CD4-positive, alpha-beta memory T cell (primary cell): ENCODE measurements at regions not wholly inside any gene's neighbourhood (a gene's known extent, or its start where the extent isn't known, plus 50 kb on each side); places are given as distances from the start of the nearest gene placed in this dataset.

Experiments used
- CTCF ChIA-PET: fragments of 350-600 bp; sonication (Branson Sonifier 250); formaldehyde crosslinking; loops from one replicate; lab custom pipeline; 2021; ENCODE audit warnings: inconsistent platforms; ENCODE audit not compliant: partially characterized antibody; lab: Charles Lee
- POLR2A ChIA-PET: fragments of 350-600 bp; sonication (Branson Sonifier 250); formaldehyde crosslinking; loops from one replicate; lab custom pipeline; 2021; ENCODE audit not compliant: partially characterized antibody; lab: Charles Lee
- DNase-seq, 5 donors: peaks; one replicate each; pipeline versions ENCODE4 v3.0.0 to v3.0.0-alpha.2; 2020 to 2022; ENCODE audit warnings: mixed read lengths in 1 of 5
- H3K27ac ChIP-seq: one replicate; pipeline ENCODE4 v1.7.0; 2013; ENCODE audit warnings: low read depth, low read length
- H3K27me3 ChIP-seq: 2 replicates; pipeline ENCODE4 v1.7.0; 2013; ENCODE audit warnings: mild to moderate bottlenecking, low read length, moderate library complexity; ENCODE audit not compliant: insufficient read depth
- H3K36me3 ChIP-seq: 2 replicates; pipeline ENCODE4 v1.7.0; 2013; ENCODE audit warnings: mild to moderate bottlenecking, low read length, moderate library complexity; ENCODE audit not compliant: insufficient read depth
- H3K4me1 ChIP-seq: 2 replicates; pipeline ENCODE4 v1.7.0; 2013; ENCODE audit warnings: mild to moderate bottlenecking, low read length, moderate library complexity; ENCODE audit not compliant: insufficient read depth
- H3K4me3 ChIP-seq, 2 donors: one replicate each; pipeline ENCODE4 v1.7.0; 2013; ENCODE audit warnings: low read length in 2 of 2, mild to moderate bottlenecking in 1 of 2
- H3K9me3 ChIP-seq, 2 donors: one replicate each; pipeline ENCODE4 v1.7.0; 2013; ENCODE audit warnings: low read length in 2 of 2, control low read depth in 1 of 2; ENCODE audit not compliant: control insufficient read depth in 1 of 2
- H3K27ac Mint-ChIP-seq, 7 donors: one replicate each; pipeline ENCODE4 v1.8.0; 2020 to 2021; ENCODE audit warnings: mixed read lengths in 7 of 7, mild to moderate bottlenecking in 6 of 7, inconsistent platforms in 3 of 7, moderate library complexity in 3 of 7
- H3K27me3 Mint-ChIP-seq, 2 donors: one replicate each; pipeline ENCODE4 v1.8.0; 2020 to 2021; ENCODE audit warnings: mixed read lengths in 2 of 2
- H3K36me3 Mint-ChIP-seq, 2 donors: one replicate each; pipeline ENCODE4 v1.8.0; 2020 to 2021; ENCODE audit warnings: mixed read lengths in 2 of 2, inconsistent platforms in 1 of 2, mild to moderate bottlenecking in 1 of 2
- H3K4me1 Mint-ChIP-seq, 4 donors: one replicate each; pipeline ENCODE4 v1.8.0; 2020 to 2021; ENCODE audit warnings: mixed read lengths in 4 of 4, mild to moderate bottlenecking in 1 of 4
- H3K4me3 Mint-ChIP-seq, 8 donors: one replicate each; pipeline ENCODE4 v1.8.0; 2020 to 2021; ENCODE audit warnings: mixed read lengths in 8 of 8, mild to moderate bottlenecking in 7 of 8, moderate library complexity in 6 of 8, inconsistent platforms in 3 of 8
- H3K9me3 Mint-ChIP-seq, 8 donors: one replicate each; pipeline ENCODE4 v1.8.0; 2020 to 2021; ENCODE audit warnings: mixed read lengths in 8 of 8, mild to moderate bottlenecking in 5 of 8, inconsistent platforms in 3 of 8, moderate library complexity in 1 of 8
- intact Hi-C: fragments of 100-400 bp; cut with micrococcal nuclease; formaldehyde crosslinking; loops from one replicate; pipeline ENCODE4 v1.15.1; 2023

DNA sequence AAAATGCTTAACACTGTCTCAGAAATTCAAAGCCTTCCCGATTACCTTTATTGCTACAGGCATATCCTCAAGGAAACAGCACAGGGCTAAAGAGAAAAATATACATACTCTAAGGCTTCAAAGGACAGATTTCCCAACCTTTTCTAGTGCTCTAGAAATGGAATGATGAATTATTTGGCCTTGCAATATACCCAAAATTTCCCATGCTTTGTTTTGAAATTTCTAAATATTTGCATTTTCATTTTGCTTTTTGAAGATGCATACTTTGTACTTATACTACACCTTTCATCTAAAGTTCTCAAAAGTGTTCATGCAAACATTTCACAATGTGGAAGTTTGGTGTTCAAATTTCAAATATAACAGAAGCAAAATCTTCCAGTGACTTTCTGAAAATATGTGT, 312.7 kb upstream of the PDE4D start:
- Mint-ChIP-seq H3K36me3 (no peaks in the 10 kb centered on the region), H3K27me3 (no peaks in the 10 kb centered on the region), H3K4me3 (no peak overlapping the region), H3K9me3 (peaks cover 0 to 6% (median 3%) of the 10 kb centered on the region in 8 donors), H3K27ac (no peak overlapping the region), H3K4me1 (no peaks in the 10 kb centered on the region)
- ChIA-PET CTCF (no interaction called here), POLR2A (no interaction called here)
- H3K4me1 ChIP-seq, result no peaks in the 10 kb centered on the region
- H3K4me3 ChIP-seq, result no peak overlapping the region
- no peaks in the 10 kb centered on the region for H3K36me3 ChIP-seq
- DNase-seq, result no peak
- no peak overlapping the region for H3K27ac ChIP-seq
- intact Hi-C loops, result no loop called here
- H3K27me3 ChIP-seq, result no peaks in the 10 kb centered on the region
- H3K9me3 ChIP-seq, result no peaks in the 10 kb centered on the region

GRCh38 chr5:60205071-60205470, 311.5 kb upstream of the PDE4D start:
- no peaks in the 10 kb centered on the region for H3K36me3 ChIP-seq
- no peak overlapping the region for H3K4me3 ChIP-seq
- Mint-ChIP-seq H3K27me3 (no peaks in the 10 kb centered on the region), H3K27ac (no peak overlapping the region), H3K9me3 (peaks cover 0 to 6% (median 3%) of the 10 kb centered on the region in 8 donors), H3K4me1 (no peaks in the 10 kb centered on the region), H3K4me3 (no peak overlapping the region), H3K36me3 (no peaks in the 10 kb centered on the region)
- intact Hi-C loops, result no loop called here
- H3K27me3 ChIP-seq, result no peaks in the 10 kb centered on the region
- no peaks in the 10 kb centered on the region for H3K9me3 ChIP-seq
- H3K4me1 ChIP-seq, result no peaks in the 10 kb centered on the region
- POLR2A ChIA-PET, result no interaction called here
- no peak overlapping the region for H3K27ac ChIP-seq
- CTCF ChIA-PET, result no interaction called here
- DNase-seq, result no peak

DNA sequence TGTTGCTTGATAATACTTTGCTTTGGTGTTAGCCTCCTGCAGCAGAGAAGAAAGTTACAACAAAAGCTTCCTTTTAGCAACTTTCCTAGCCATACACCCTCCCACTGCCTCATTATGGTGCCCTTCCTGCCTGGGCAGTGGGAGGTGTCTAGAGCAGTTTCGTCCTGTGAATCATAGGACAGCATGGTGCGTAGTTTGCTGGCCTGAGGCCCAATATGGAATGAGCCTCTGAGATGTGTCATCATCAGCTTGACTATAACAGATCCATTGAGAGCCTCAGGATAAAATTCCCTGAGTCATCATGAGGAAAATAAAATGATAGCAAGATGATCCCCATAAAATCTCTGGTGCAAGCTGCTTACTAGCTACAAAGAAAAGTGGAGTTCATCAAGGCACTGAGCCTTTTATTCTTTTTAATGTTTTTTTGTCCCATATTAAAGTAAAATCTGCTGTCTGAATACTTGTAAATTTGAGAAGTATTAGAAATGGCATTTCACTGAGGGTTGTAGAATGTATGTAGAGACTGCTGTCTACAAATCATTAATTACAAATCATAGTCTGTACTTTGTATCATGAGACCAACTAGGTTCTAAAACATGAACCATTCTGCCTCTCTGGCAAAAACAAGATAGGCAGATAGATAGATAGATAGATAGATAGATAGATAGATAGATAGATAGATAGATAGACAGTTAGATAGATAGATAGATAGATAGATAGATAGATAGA, 303.0 kb upstream of the PDE4D start:
- Mint-ChIP-seq H3K4me1 (no peaks in the 10 kb centered on the region), H3K9me3 (peaks cover 5 to 15% (median 8%) of the 10 kb centered on the region in 8 donors), H3K4me3 (peak overlapping the region in 1 of 8 donors; percentile 39), H3K36me3 (no peaks in the 10 kb centered on the region), H3K27ac (no peak overlapping the region), H3K27me3 (no peaks in the 10 kb centered on the region)
- Histone ChIP-seq H3K27ac (no peak overlapping the region), H3K27me3 (no peaks in the 10 kb centered on the region), H3K36me3 (no peaks in the 10 kb centered on the region), H3K4me3 (no peak overlapping the region), H3K9me3 (no peaks in the 10 kb centered on the region), H3K4me1 (no peaks in the 10 kb centered on the region)
- ChIA-PET CTCF (no interaction called here), POLR2A (no interaction called here)
- intact Hi-C loops, result no loop called here
- no peak for DNase-seq

GRCh38 chr5:60195551-60195950, 302.0 kb upstream of the PDE4D start:
- ChIA-PET POLR2A (no interaction called here), CTCF (no interaction called here)
- Mint-ChIP-seq H3K27ac (no peak overlapping the region), H3K4me1 (no peaks in the 10 kb centered on the region), H3K36me3 (no peaks in the 10 kb centered on the region), H3K27me3 (no peaks in the 10 kb centered on the region), H3K4me3 (no peak overlapping the region), H3K9me3 (peaks cover 5 to 19% (median 10%) of the 10 kb centered on the region in 8 donors)
- H3K36me3 ChIP-seq, result no peaks in the 10 kb centered on the region
- H3K9me3 ChIP-seq, result no peaks in the 10 kb centered on the region
- H3K4me3 ChIP-seq, result no peak overlapping the region
- H3K4me1 ChIP-seq, result no peaks in the 10 kb centered on the region
- no peaks in the 10 kb centered on the region for H3K27me3 ChIP-seq
- intact Hi-C loops, result no loop called here
- H3K27ac ChIP-seq, result no peak overlapping the region
- no peak for DNase-seq

GRCh38 chr5:60195083-60195482, 301.6 kb upstream of the PDE4D start:
- Histone ChIP-seq H3K27me3 (no peaks in the 10 kb centered on the region), H3K9me3 (no peaks in the 10 kb centered on the region), H3K4me1 (no peaks in the 10 kb centered on the region), H3K36me3 (no peaks in the 10 kb centered on the region), H3K4me3 (no peak overlapping the region), H3K27ac (no peak overlapping the region)
- ChIA-PET CTCF (no interaction called here), POLR2A (no interaction called here)
- no peak overlapping the region for H3K4me3 Mint-ChIP-seq
- no peak overlapping the region for H3K27ac Mint-ChIP-seq
- peaks cover 5 to 19% (median 10%) of the 10 kb centered on the region in 8 donors for H3K9me3 Mint-ChIP-seq
- no peaks in the 10 kb centered on the region for H3K27me3 Mint-ChIP-seq
- DNase-seq, result no peak
- no peaks in the 10 kb centered on the region for H3K4me1 Mint-ChIP-seq
- H3K36me3 Mint-ChIP-seq, result no peaks in the 10 kb centered on the region
- intact Hi-C loops, result no loop called here

DNA sequence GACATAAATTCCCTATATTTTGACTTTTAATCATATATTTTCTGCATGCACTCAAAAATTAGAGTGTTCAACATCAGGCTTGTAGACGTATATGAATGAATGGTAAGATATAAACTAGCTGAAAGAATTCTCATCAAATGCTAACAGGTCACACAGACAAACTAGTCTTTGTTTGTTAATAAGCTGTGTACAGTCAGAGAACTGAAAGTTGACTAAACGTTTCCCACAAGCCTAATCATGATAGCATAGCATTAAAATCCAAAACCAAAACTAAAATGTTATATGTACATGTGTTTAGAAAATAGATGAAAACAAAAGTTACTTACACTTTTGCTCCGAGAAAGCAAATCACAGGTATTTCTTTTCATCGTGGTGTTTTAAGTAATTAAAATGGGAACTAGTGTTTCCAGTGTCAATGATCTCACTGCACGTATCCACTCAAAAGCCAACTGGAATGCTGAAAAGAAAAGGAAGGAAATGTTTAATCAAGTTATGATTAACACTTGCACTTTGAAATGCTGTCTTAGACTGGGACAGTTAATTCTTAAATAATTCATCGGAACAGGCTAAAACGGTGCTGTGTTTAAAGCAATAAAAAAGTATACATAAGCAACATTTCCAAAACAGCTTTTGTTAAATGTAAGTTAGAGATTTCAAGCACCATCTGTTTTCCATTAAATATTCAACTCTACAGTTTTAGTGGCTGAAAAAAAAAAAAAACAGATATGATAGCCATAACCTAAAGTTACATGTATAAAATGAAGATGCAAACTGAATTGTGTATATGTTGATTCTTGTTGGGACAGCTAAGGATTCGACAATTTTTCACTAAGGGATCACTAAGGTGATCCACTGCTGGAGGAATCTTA, 291.9 kb upstream of the PDE4D start:
- H3K27ac Mint-ChIP-seq, result no peak overlapping the region
- Histone ChIP-seq H3K27ac (no peak overlapping the region), H3K27me3 (no peaks in the 10 kb centered on the region), H3K4me1 (no peaks in the 10 kb centered on the region), H3K4me3 (no peak overlapping the region), H3K36me3 (no peaks in the 10 kb centered on the region), H3K9me3 (no peaks in the 10 kb centered on the region)
- H3K4me1 Mint-ChIP-seq, result no peaks in the 10 kb centered on the region
- no peaks in the 10 kb centered on the region for H3K27me3 Mint-ChIP-seq
- POLR2A ChIA-PET, result no interaction called here
- no peak for DNase-seq
- CTCF ChIA-PET, result no interaction called here
- no peaks in the 10 kb centered on the region for H3K36me3 Mint-ChIP-seq
- peaks cover 0 to 10% (median 1%) of the 10 kb centered on the region in 8 donors for H3K9me3 Mint-ChIP-seq
- intact Hi-C loops, result no loop called here
- no peak overlapping the region for H3K4me3 Mint-ChIP-seq

GRCh38 chr5:60184606-60185005, 291.1 kb upstream of the PDE4D start:
- no peaks in the 10 kb centered on the region for H3K36me3 Mint-ChIP-seq
- no peak overlapping the region for H3K4me3 Mint-ChIP-seq

More at GRCh38 chr5:60184606-60185005, 291.1 kb upstream of the PDE4D start:
- intact Hi-C loops, result no loop called here
- H3K27me3 Mint-ChIP-seq, result no peaks in the 10 kb centered on the region
- Histone ChIP-seq H3K27ac (no peak overlapping the region), H3K36me3 (no peaks in the 10 kb centered on the region), H3K4me3 (no peak overlapping the region), H3K9me3 (no peaks in the 10 kb centered on the region), H3K4me1 (no peaks in the 10 kb centered on the region), H3K27me3 (no peaks in the 10 kb centered on the region)
- ChIA-PET CTCF (no interaction called here), POLR2A (no interaction called here)
- no peak for DNase-seq
- H3K27ac Mint-ChIP-seq, result no peak overlapping the region
- peaks cover 0 to 10% (median 1%) of the 10 kb centered on the region in 8 donors for H3K9me3 Mint-ChIP-seq
- no peaks in the 10 kb centered on the region for H3K4me1 Mint-ChIP-seq
